Naive thymus-derived CD4-positive, alpha-beta T cell (primary cell): ENCODE measurements at regions not wholly inside any gene's neighbourhood (a gene's known extent, or its start where the extent isn't known, plus 50 kb on each side); places are given as distances from the start of the nearest gene placed in this dataset.

ENCODE experiments used
- ATAC-seq: fragments of 150-1000 bp; cut with Tn5 transposase; 2 replicates; pipeline ENCODE4 v1.10.0; 2021; ENCODE audit warnings: mild to moderate bottlenecking, moderate library complexity
- CTCF ChIA-PET: fragments of 350-600 bp; sonication (Branson Sonifier 250); formaldehyde crosslinking; loops from one replicate; lab custom pipeline; 2021; ENCODE audit warnings: antibody characterized with exemption; lab: Charles Lee
- POLR2A ChIA-PET: fragments of 350-600 bp; sonication (Branson Sonifier 250); formaldehyde crosslinking; loops from one replicate; lab custom pipeline; 2021; ENCODE audit warnings: antibody characterized with exemption, inconsistent platforms; lab: Charles Lee
- DNase-seq, 9 donors: peaks; one replicate each; pipeline versions ENCODE4 v3.0.0 to v3.0.0-alpha.2; 2020 to 2022; ENCODE audit warnings: mixed read lengths in 1 of 9
- H3K27ac ChIP-seq: one replicate; pipeline ENCODE4 v1.7.0; 2013; ENCODE audit warnings: mild to moderate bottlenecking, low read depth, low read length, moderate library complexity
- H3K27me3 ChIP-seq, 2 donors: one replicate each; pipeline ENCODE4 v1.7.0; 2013; ENCODE audit warnings: low read length in 2 of 2, mild to moderate bottlenecking in 2 of 2, moderate library complexity in 2 of 2; ENCODE audit not compliant: control insufficient read depth in 2 of 2, insufficient read depth in 2 of 2
- H3K36me3 ChIP-seq, 3 experiments: 1 replicate in 2 of 3; 2 replicates in 1 of 3; pipeline ENCODE4 v1.7.0; 2013; ENCODE audit warnings: low read length in 3 of 3, mild to moderate bottlenecking in 3 of 3, moderate library complexity in 1 of 3; ENCODE audit not compliant: insufficient read depth in 3 of 3, control insufficient read depth in 2 of 3
- H3K4me1 ChIP-seq, 2 donors: one replicate each; pipeline ENCODE4 v1.7.0; 2013; ENCODE audit warnings: low read length in 2 of 2, mild to moderate bottlenecking in 2 of 2, moderate library complexity in 1 of 2; ENCODE audit not compliant: control insufficient read depth in 2 of 2, insufficient read depth in 2 of 2
- H3K4me3 ChIP-seq: 2 replicates; pipeline ENCODE4 v1.7.0; 2013; ENCODE audit warnings: mild to moderate bottlenecking, low read length
- H3K9me3 ChIP-seq, 3 experiments: 1 replicate in 2 of 3; 2 replicates in 1 of 3; pipeline ENCODE4 v1.7.0; 2013; ENCODE audit warnings: low read length in 3 of 3; ENCODE audit not compliant: control insufficient read depth in 2 of 3
- H3K27ac Mint-ChIP-seq, 9 donors: one replicate each; pipeline ENCODE4 v1.8.0; 2020 to 2022; ENCODE audit warnings: mixed read lengths in 9 of 9, mild to moderate bottlenecking in 8 of 9, moderate library complexity in 5 of 9, inconsistent platforms in 2 of 9
- H3K27me3 Mint-ChIP-seq, 5 donors: one replicate each; pipeline ENCODE4 v1.8.0; 2021 to 2022; ENCODE audit warnings: mixed read lengths in 5 of 5, mild to moderate bottlenecking in 1 of 5
- H3K36me3 Mint-ChIP-seq, 5 donors: one replicate each; pipeline ENCODE4 v1.8.0; 2020 to 2022; ENCODE audit warnings: mixed read lengths in 5 of 5, mild to moderate bottlenecking in 3 of 5, inconsistent platforms in 1 of 5
- H3K4me1 Mint-ChIP-seq, 7 donors: one replicate each; pipeline ENCODE4 v1.8.0; 2020 to 2022; ENCODE audit warnings: mixed read lengths in 7 of 7, mild to moderate bottlenecking in 3 of 7, inconsistent platforms in 1 of 7
- H3K4me3 Mint-ChIP-seq, 10 donors: one replicate each; pipeline ENCODE4 v1.8.0; 2020 to 2022; ENCODE audit warnings: mild to moderate bottlenecking in 10 of 10, mixed read lengths in 10 of 10, moderate library complexity in 6 of 10, inconsistent platforms in 2 of 10
- H3K9me3 Mint-ChIP-seq, 11 donors: one replicate each; pipeline ENCODE4 v1.8.0; 2020 to 2022; ENCODE audit warnings: mixed read lengths in 11 of 11, mild to moderate bottlenecking in 4 of 11, inconsistent platforms in 1 of 11, moderate library complexity in 1 of 11
- intact Hi-C, 2 donors: fragments of 100-400 bp; cut with micrococcal nuclease; formaldehyde crosslinking; loops; one replicate each; pipeline ENCODE4 v1.15.1; 2023

DNA sequence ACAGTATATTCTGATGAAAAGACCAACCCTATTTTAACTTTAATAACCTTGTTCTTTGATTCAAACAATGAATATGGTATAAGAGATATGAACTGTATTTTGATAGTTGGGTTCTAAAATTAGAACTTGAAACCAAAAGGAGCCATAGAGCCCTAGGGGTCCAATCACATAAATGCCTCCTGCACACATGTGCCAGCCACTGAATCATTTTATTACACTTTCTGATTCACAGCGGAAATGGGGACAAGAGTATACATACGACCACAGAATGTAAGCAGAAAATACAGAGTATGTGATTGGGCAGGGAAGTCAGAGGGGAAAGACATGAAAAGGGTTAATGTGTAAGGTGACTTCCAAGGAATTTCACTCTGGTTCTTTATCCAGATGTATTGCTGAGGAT lies 1000.2 kb downstream of the NR2F1-AS1 start:
- no peaks in the 10 kb centered on the region for H3K36me3 Mint-ChIP-seq
- no peaks in the 10 kb centered on the region for H3K9me3 ChIP-seq
- no peak overlapping the region for H3K27ac Mint-ChIP-seq
- intact Hi-C loops, result no loop called here
- ChIA-PET POLR2A (no interaction called here), CTCF (no interaction called here)
- H3K4me1 Mint-ChIP-seq, result no peaks in the 10 kb centered on the region
- no peak overlapping the region for H3K27ac ChIP-seq
- no peaks in the 10 kb centered on the region for H3K4me1 ChIP-seq
- no peaks in the 10 kb centered on the region for H3K27me3 ChIP-seq
- ATAC-seq, result no peak
- no peak overlapping the region for H3K4me3 ChIP-seq
- H3K27me3 Mint-ChIP-seq, result no peaks in the 10 kb centered on the region
- H3K9me3 Mint-ChIP-seq, result peaks cover 0 to 6% (median 1%) of the 10 kb centered on the region in 11 donors
- H3K36me3 ChIP-seq, result no peaks in the 10 kb centered on the region
- H3K4me3 Mint-ChIP-seq, result no peak overlapping the region
- DNase-seq, result no peak

GRCh38 chr5:92574023-92574422 lies 1007.0 kb downstream of the NR2F1-AS1 start:
- Mint-ChIP-seq H3K27ac (no peak overlapping the region), H3K36me3 (no peaks in the 10 kb centered on the region), H3K27me3 (no peaks in the 10 kb centered on the region), H3K9me3 (peaks cover 0 to 1% (median 0%) of the 10 kb centered on the region in 11 donors), H3K4me3 (no peak overlapping the region), H3K4me1 (no peaks in the 10 kb centered on the region)
- ChIA-PET CTCF (no interaction called here), POLR2A (no interaction called here)
- Histone ChIP-seq H3K4me3 (no peak overlapping the region), H3K9me3 (no peaks in the 10 kb centered on the region), H3K36me3 (no peaks in the 10 kb centered on the region), H3K27ac (no peak overlapping the region), H3K4me1 (no peaks in the 10 kb centered on the region), H3K27me3 (no peaks in the 10 kb centered on the region)
- ATAC-seq, result no peak
- DNase-seq, result no peak
- intact Hi-C loops, result no loop called here

DNA sequence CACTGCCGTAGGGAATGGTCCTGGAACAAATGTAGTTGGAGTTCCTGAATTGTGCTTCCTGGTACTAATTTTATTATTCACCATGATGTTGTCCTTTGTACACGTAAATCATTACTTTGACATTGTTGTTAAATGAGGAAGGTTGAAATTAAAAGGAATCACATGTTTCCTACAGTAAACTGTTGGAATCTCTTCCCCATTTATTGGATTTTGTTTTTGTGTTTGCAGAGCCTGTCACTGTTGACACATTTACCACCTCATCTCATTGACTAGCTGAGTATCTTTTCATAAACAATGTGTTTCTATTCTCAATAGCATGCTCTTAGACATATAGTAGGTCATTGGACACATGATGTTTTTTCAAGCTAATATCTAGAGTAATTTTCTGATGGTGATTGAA lies 1012.5 kb downstream of the NR2F1-AS1 start:
- no peaks in the 10 kb centered on the region for H3K4me1 ChIP-seq
- no peak overlapping the region for H3K4me3 ChIP-seq
- ChIA-PET POLR2A (no interaction called here), CTCF (no interaction called here)
- Mint-ChIP-seq H3K9me3 (peaks cover 0 to 9% (median 0%) of the 10 kb centered on the region in 11 donors), H3K27ac (no peak overlapping the region), H3K4me1 (no peaks in the 10 kb centered on the region), H3K4me3 (no peak overlapping the region), H3K27me3 (no peaks in the 10 kb centered on the region), H3K36me3 (no peaks in the 10 kb centered on the region)
- no peak for DNase-seq
- no peak overlapping the region for H3K27ac ChIP-seq
- no peak for ATAC-seq
- intact Hi-C loops, result no loop called here
- no peaks in the 10 kb centered on the region for H3K36me3 ChIP-seq
- no peaks in the 10 kb centered on the region for H3K9me3 ChIP-seq
- H3K27me3 ChIP-seq, result no peaks in the 10 kb centered on the region

DNA sequence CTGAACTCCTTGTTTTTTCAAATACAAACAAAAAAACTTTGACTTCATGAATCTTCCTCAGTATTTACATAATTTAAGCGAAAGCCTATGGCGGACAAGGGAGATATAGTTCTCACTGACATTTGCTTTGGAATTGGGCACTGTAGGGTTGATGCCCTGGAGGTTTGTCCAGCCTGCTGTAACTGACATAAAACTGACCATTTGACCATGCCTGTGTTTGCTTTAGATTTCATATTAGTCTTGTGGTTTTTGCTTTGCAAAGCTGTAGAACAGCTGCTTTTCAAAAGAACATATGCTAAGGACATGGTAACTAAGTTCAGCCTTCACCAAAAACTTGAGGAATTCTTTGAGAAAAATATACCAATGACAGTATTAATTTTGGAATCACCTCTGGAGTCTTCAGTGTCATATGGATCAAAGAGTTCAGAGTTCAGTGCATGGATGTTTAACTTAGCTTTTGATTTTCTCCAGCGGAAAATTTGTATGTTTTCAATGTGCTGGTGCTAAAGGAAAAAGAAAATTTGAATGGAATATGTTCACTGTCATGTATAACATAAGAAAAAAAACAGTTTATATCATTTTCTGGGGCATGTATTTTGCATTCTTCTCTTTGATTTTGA lies 1013.1 kb downstream of the NR2F1-AS1 start:
- Histone ChIP-seq H3K27me3 (no peaks in the 10 kb centered on the region), H3K9me3 (no peaks in the 10 kb centered on the region), H3K27ac (no peak overlapping the region), H3K4me1 (no peaks in the 10 kb centered on the region), H3K36me3 (no peaks in the 10 kb centered on the region), H3K4me3 (no peak overlapping the region)
- H3K9me3 Mint-ChIP-seq, result peaks cover 0 to 9% (median 0%) of the 10 kb centered on the region in 11 donors
- no peaks in the 10 kb centered on the region for H3K4me1 Mint-ChIP-seq
- no peak overlapping the region for H3K27ac Mint-ChIP-seq
- no peak for DNase-seq
- intact Hi-C loops, result no loop called here
- CTCF ChIA-PET, result no interaction called here
- ATAC-seq, result no peak
- H3K27me3 Mint-ChIP-seq, result no peaks in the 10 kb centered on the region
- POLR2A ChIA-PET, result no interaction called here
- H3K36me3 Mint-ChIP-seq, result no peaks in the 10 kb centered on the region
- no peak overlapping the region for H3K4me3 Mint-ChIP-seq

DNA sequence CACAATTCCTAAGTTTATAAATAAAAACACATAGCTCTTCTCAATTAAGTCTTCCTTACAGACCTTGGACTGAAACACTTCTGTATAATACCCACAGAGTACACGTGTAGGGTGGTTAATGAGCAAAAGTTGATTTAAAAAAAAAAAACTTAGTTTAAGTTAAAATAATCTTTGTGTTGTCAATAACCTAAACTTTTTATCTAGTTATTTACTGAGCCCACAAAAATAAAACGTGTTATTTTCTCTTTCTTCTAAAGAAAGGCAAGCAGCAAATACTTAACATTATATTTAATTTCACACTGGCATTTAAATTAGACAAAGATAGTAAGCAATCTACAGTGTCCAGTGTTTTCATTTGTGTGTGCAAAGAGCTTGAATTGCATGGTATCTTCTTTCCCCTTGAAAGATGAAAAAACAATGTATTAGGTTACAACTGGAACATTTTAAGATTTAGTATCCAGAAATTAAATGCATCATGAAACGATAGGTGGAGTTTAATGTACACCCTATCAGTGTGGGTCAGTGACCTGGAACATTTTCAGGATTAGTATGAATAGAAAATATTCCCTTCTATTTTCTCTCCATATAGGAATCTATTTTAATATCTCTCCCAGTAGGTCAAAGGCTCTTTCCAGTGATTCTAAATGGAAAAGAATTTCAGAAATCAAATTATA lies 1014.8 kb downstream of the NR2F1-AS1 start:
- no peak overlapping the region for H3K27ac Mint-ChIP-seq
- ATAC-seq, result no peak
- Histone ChIP-seq H3K27ac (no peak overlapping the region), H3K4me3 (no peak overlapping the region), H3K9me3 (no peaks in the 10 kb centered on the region), H3K27me3 (no peaks in the 10 kb centered on the region), H3K4me1 (no peaks in the 10 kb centered on the region), H3K36me3 (no peaks in the 10 kb centered on the region)
- H3K9me3 Mint-ChIP-seq, result peaks cover 0 to 9% (median 0%) of the 10 kb centered on the region in 11 donors
- H3K36me3 Mint-ChIP-seq, result no peaks in the 10 kb centered on the region
- CTCF ChIA-PET, result no interaction called here
- no peaks in the 10 kb centered on the region for H3K27me3 Mint-ChIP-seq
- no peaks in the 10 kb centered on the region for H3K4me1 Mint-ChIP-seq
- intact Hi-C loops, result no loop called here
- no peak for DNase-seq
- POLR2A ChIA-PET, result no interaction called here
- no peak overlapping the region for H3K4me3 Mint-ChIP-seq

DNA sequence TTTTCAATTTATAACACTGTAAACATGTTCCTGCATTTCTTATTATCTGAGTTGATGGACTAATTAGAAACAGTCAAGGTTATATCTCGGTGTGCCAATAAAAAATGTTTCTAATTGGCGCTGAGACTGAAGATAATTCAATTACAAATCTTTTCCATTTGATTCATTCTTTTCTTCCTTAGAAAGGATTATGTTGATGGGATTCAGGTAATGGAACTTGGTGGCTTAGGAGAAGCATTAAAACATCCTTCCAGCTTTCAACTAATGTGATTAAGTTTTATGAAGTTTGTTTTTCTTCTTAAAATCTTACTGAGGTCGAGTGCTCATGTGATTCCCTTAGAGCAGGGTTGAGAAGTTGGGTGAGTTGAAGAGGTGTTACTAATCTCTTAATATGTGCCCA lies 1015.3 kb downstream of the NR2F1-AS1 start:
- no peak for ATAC-seq
- Histone ChIP-seq H3K27ac (no peak overlapping the region), H3K4me1 (no peaks in the 10 kb centered on the region), H3K36me3 (no peaks in the 10 kb centered on the region), H3K27me3 (no peaks in the 10 kb centered on the region), H3K9me3 (no peaks in the 10 kb centered on the region), H3K4me3 (no peak overlapping the region)
- ChIA-PET CTCF (no interaction called here), POLR2A (no interaction called here)
- H3K36me3 Mint-ChIP-seq, result no peaks in the 10 kb centered on the region
- H3K9me3 Mint-ChIP-seq, result peaks cover 0 to 9% (median 0%) of the 10 kb centered on the region in 11 donors
- H3K27ac Mint-ChIP-seq, result no peak overlapping the region
- H3K4me3 Mint-ChIP-seq, result no peak overlapping the region
- no peak for DNase-seq
- no peaks in the 10 kb centered on the region for H3K4me1 Mint-ChIP-seq
- intact Hi-C loops, result no loop called here
- no peaks in the 10 kb centered on the region for H3K27me3 Mint-ChIP-seq

GRCh38 chr5:92562065-92562464 lies 1019.0 kb downstream of the NR2F1-AS1 start:
- H3K9me3 Mint-ChIP-seq, result peaks cover 0 to 9% (median 0%) of the 10 kb centered on the region in 11 donors
- intact Hi-C loops, result no loop called here
- H3K36me3 Mint-ChIP-seq, result no peaks in the 10 kb centered on the region
- no peak for ATAC-seq
- H3K27ac Mint-ChIP-seq, result no peak overlapping the region
- CTCF ChIA-PET, result no interaction called here
- DNase-seq, result no peak
- no peaks in the 10 kb centered on the region for H3K27me3 ChIP-seq
- no peaks in the 10 kb centered on the region for H3K4me1 ChIP-seq
- no peak overlapping the region for H3K4me3 ChIP-seq
- H3K4me3 Mint-ChIP-seq, result no peak overlapping the region
- H3K36me3 ChIP-seq, result no peaks in the 10 kb centered on the region
- no peaks in the 10 kb centered on the region for H3K9me3 ChIP-seq
- H3K4me1 Mint-ChIP-seq, result no peaks in the 10 kb centered on the region
- POLR2A ChIA-PET, result no interaction called here
- H3K27me3 Mint-ChIP-seq, result no peaks in the 10 kb centered on the region
- no peak overlapping the region for H3K27ac ChIP-seq
